CD1c-positive myeloid dendritic cell (primary cell): ENCODE measurements at regions not wholly inside any gene's neighbourhood (a gene's known extent, or its start where the extent isn't known, plus 50 kb on each side); places are given as distances from the start of the nearest gene placed in this dataset.

Source experiments
- DNase-seq: peaks from one replicate; pipeline ENCODE4 v3.0.0-alpha.2; 2016; ENCODE audit errors: extremely low spot score

- no peak for DNase-seq
Observed at GRCh38 chrX:42519666-42520231, 258.2 kb downstream of the PPP1R2C start.

- DNase-seq: no peak
Observed at GRCh38 chrX:42515939-42516338, 262.0 kb downstream of the PPP1R2C start.

DNA sequence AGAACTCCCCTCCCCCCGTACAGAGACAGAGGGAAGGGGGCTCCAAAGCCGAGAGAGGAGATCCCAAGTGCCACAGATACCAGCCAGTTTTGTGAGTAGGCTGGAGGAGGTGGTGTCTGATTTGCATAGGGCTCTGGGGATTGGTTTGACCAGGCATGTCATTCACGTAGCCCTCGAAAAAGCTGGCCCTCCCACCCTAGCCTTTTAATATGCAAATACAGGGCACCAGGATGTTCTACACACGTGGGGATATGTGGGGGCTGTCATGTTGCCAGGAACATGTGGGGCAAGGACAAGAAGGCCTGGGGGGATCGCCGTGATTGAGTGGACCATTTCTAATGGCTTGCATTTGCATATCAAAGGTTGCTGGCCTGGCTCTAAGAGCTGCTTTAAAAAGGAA is 272.9 kb downstream of the PPP1R2C start:
- DNase-seq: no peak

DNA sequence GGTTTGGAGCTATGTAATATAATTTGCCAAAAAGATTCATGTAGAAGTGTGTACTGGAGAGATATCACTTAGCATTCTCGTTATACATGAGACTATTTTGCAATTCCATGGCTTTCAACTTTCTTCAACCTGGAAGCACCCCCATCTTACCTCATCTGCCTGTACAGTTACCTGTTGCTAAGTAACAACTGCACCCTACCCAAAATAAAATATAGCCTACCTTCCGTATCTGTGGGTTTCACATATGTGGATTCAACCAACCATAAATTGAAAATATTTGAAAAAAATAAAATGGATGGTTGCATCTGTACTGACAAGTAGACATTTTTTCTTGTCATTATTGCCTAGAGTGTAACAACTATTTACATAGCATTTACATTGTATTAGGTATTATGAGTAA is 278.3 kb downstream of the PPP1R2C start:
- DNase-seq: no peak

- no peak for DNase-seq
Observed at GRCh38 chrX:42497356-42497755, 280.6 kb downstream of the PPP1R2C start.

GRCh38 chrX:42496239-42496638 is 281.7 kb downstream of the PPP1R2C start:
- no peak for DNase-seq

DNA sequence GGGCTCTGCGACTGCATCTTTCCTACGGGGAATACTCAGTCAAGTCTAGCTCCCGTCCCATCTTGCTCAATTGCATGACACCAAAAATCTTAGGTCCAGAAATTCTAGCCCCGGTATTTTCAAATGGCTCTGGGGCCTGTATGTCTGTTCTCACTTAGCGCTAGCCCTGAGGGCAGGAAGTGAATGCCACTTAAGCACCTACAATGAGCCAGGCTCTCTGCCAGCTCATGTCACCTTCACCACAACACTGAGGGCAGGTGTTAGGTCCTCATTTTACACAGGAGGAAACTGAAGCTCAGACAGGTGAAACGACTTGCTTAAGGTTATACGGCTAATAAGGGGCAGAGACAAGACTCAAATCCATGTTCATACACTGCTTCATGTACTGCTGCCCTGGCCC is 282.8 kb downstream of the PPP1R2C start:
- no peak for DNase-seq

DNA sequence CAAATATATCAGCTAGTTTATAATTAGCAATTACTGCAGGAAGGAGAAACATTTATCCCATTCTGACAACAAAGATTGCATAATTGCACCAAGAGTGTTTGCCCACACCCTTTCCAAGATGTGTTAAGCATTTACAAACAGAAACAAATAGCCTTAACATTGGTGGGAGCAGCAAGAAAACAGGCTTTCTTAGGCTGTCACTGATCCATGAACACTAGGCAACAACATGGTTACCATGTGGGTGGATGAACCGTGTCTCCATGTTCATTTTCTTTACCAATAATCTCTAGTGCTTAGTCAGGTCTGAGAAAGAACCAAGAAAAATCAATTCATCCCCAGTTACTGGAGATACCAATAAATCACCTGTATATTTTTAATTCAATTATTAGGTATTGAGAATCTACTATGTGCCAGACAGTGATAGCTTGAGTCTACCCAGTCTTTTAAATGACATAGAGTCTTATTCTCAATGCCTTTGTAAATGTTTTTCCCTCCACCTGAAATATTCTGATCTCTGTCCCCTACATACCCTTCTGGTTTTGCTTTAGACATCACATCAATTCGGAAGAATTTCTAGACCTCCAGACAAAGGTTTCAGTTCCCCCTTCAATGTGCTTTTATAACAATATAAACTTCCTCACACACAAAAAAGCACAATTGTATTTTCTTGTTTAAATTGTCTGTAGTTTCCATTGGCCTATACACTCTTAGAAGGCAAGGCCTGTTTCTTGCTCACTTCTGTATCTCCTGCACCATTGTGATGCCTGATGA is 286.6 kb downstream of the PPP1R2C start:
- DNase-seq: peak; percentile 1

GRCh38 chrX:42490111-42490510 is 287.9 kb downstream of the PPP1R2C start:
- DNase-seq: no peak

- no peak for DNase-seq
Observed at GRCh38 chrX:42485601-42486000, 292.4 kb downstream of the PPP1R2C start.

DNA sequence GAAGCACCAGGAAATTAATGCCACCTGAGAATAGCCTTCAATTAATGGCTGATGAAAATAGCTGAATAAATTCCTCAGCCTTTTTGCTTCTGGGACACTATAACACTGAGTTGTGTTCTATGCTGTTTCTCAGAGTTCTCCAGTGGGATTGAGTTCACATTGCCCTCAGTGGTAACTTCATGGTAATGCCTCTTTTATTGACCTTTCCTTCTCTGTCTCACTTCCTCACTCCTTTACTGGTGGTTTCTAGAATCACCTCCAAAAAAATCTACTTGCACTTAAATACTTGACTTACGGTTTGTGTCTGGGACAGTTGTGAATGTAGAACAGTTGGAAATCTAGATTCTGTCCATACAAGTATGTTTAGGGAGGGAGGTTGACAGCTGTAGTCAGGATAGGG is 293.7 kb downstream of the PPP1R2C start:
- no peak for DNase-seq

- DNase-seq: no peak
Observed at GRCh38 chrX:42477396-42477795, 300.6 kb downstream of the PPP1R2C start.

DNA sequence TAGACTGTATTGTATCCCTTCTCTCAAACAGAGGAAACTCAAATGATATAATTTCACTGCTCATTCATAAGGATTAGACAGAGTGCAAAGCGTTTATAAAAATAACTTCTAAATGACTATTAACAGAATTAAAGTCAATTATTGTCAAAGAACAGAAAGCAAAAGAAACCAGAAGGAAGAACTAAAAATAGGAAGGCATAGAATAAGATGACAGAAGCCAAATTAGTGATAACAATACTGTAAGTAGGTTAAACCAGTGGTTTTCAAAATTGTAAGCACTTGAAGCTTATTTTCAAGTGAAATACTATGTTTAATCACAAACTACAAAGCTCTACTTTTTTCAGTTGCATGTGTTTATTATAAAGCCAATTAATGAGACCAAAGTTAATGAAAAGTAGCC is 305.2 kb downstream of the PPP1R2C start:
- DNase-seq: no peak

GRCh38 chrX:42466332-42467046 is 311.5 kb downstream of the PPP1R2C start:
- no peak for DNase-seq

DNA sequence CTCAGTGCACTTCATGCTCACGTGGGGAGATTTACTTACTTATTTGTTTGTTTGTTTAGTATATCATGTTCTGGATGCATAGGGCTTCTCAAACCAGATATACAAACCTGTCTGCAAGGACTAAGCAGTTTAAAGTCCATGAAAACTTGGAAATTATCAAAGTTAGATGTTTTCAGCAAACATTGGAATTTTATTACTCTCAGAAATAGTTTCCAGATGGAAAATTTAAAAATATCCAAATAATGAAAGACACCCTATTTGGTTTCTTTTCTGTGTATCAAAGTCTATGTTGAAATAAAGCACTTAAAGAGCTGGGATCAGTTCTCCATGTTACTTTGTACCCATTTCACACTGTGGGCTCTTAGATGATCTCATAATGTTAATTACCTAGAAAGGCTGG is 312.1 kb downstream of the PPP1R2C start:
- DNase-seq: no peak

DNA sequence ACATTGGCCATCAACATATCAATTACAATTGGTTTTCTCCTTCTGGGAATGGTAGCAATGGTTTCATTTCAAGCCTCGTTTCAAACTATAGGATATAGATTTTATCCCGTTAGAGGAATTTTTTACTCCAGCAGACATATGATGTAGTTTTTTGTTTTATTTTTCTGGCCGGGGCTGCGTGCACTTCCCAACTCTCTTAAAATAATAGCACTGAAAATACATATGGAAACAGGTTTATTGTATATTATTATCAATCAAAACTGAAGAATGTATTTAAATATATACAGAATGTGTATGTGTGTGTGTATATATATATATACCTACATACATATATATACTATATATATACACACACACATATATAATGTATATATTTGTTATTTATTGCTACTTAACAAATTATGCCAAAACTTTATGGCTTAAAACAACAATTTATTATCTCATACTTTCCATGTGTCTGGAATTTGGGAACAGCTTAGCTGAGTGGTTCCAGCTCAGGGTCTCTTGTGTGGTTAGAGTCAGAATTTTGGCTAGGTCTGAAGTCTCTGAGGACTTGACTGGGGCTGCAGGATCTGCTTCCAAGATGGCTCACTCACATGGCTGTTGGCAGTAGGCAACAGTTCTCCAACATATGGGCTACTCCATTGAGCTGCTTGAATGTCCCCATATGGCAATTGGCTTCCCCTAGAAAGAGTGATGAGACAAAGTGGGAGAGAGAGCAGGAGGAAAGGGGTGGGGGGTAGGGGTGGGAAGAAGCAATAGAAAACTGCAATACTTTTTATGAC is 314.1 kb downstream of the PPP1R2C start:
- no peak for DNase-seq

DNA sequence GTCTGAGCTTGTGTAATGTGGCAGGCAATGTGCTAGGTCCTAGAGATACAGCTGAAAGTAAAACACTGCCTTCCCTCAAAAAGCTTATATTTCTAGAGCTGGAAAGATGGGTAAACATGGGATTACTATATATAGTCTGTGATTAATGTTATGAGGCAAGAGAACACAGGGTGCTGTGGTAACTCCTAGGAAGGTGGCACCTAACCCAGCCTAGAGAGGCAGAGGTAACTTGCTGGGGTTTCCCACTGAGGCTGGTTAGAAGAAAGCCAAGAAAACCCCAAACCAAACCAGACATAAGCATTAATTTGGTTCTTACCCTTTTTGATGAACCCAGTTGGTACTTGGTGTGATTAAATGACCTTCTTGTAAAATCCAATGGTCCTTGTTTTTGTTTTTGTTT is 315.0 kb downstream of the PPP1R2C start:
- DNase-seq: no peak

DNA sequence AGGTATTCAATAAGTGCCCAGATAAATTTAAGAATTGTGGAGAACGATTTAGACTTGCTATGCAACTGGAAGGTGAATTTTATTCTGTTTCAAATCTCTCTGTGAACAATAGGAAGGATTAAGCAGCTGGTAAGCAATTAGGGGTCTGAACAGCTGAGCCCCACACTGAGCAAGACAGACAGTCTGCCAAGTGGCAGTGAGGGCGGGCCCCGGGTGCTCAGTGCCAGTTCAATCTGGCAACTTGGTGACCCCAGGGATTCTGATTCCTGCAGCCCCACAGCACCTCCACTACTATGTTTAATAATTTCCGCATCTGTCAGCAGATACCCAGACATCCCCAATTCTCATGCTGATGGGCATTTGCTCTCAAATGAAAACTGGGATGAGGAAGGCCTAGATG is 317.3 kb downstream of the PPP1R2C start:
- no peak for DNase-seq

DNA sequence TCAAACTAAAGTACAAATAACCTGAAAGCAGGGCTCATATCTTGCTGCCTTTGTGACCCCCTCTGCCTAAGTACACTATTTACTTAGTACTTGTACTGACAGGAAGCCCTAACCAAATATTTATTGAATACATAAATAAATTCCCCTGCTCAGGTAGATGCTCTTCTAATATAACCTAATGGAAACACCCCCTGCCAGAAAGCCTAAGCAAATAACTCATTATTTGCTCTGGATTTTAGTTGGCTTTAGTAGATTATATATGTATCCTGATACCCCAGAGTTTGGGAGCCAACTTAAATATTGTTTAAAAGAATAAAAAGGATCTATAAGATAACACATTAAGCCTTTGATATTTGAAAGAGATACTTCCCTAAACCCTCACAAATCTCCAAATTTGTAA is 318.2 kb downstream of the PPP1R2C start:
- no peak for DNase-seq

GRCh38 chrX:42456176-42456700 is 321.7 kb downstream of the PPP1R2C start:
- DNase-seq: no peak

GRCh38 chrX:42450228-42450627 is 327.7 kb downstream of the PPP1R2C start:
- no peak for DNase-seq

DNA sequence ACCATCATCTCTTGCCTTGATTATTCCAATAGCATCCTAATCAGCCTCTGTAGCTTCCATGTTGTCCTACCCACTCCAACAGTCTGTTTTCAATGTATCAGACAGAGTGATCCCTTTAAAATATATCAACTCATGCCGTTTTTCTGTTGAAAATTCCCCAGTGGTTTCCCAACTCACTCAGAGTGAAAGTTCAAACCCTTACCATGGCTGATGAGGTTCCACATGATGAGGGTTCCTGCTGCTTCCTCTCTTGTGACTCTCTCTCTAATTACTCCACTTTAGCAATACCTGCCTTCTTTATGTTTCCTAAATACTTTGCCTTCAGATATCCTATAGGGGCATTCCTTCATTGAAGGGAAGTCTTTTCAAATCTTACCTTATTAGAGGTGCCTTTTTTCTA is 334.7 kb downstream of the PPP1R2C start:
- no peak for DNase-seq
